ENCODE measurements at regions not wholly inside any gene's neighbourhood (a gene's known extent, or its start where the extent isn't known, plus 50 kb on each side); places are given as distances from the start of the nearest gene placed in this dataset.

GRCh38 chr2:140091926-140092325 lies 1311.7 kb upstream of the NXPH2 start:
- H3K4me1 Mint-ChIP-seq = no peaks in the 10 kb centered on the region
- no peak overlapping the region for H3K23ac ChIP-seq (ENCODE audit: insufficient read length, low read depth, low read length)
- H3K79me1 ChIP-seq (ENCODE audit: insufficient read depth, low read depth, low read length, poor library complexity, severe bottlenecking) = no peaks in the 10 kb centered on the region
- no peaks in the 10 kb centered on the region for H3K27me3 Mint-ChIP-seq (ENCODE audit: low read depth)
- no peak overlapping the region for H2AFZ ChIP-seq (ENCODE audit: low read length)
- H3K23me2 ChIP-seq (ENCODE audit: insufficient read length, low read depth, low read length, poor library complexity, severe bottlenecking) = no peaks in the 10 kb centered on the region
- no peak overlapping the region for H2AK5ac ChIP-seq (ENCODE audit: insufficient read length, low read length)
- no peak overlapping the region for H3K56ac ChIP-seq (ENCODE audit: insufficient read length, low read depth, low read length)
- no peak overlapping the region for H3K9ac ChIP-seq (ENCODE audit: extremely low read depth, insufficient read length, low read length)
- no peak overlapping the region for H4K5ac ChIP-seq (ENCODE audit: insufficient read length, low read depth, low read length)
- H3K36me3 Mint-ChIP-seq (ENCODE audit: insufficient read depth in 1 of 3, low read depth in 3 of 3) = no peaks in the 10 kb centered on the region
- no peak overlapping the region for H3K27ac Mint-ChIP-seq
- no peak overlapping the region for H4K91ac ChIP-seq (ENCODE audit: insufficient read length, low read depth, low read length)
- H2BK5ac ChIP-seq (ENCODE audit: insufficient read length, low read length) = no peak overlapping the region
- no peak overlapping the region for H3K18ac ChIP-seq (ENCODE audit: insufficient read length, low read depth, low read length)
- DNase-seq = no peak
- no peak overlapping the region for H2BK20ac ChIP-seq (ENCODE audit: low read depth, low read length, poor library complexity, severe bottlenecking)
- WGBS (ENCODE audit: extremely low coverage, insufficient read length, low lambda C conversion rate) = no CpG with 5 or more reads among the region's 1 CpG
- no peak overlapping the region for H3K27ac ChIP-seq (ENCODE audit: insufficient read length, low read depth, low read length)
- no peak overlapping the region for H3K4me3 Mint-ChIP-seq
- no peak overlapping the region for H2BK120ac ChIP-seq (ENCODE audit: low read depth, low read length, poor library complexity, severe bottlenecking)
- TF ChIP-seq, protein P1, sequence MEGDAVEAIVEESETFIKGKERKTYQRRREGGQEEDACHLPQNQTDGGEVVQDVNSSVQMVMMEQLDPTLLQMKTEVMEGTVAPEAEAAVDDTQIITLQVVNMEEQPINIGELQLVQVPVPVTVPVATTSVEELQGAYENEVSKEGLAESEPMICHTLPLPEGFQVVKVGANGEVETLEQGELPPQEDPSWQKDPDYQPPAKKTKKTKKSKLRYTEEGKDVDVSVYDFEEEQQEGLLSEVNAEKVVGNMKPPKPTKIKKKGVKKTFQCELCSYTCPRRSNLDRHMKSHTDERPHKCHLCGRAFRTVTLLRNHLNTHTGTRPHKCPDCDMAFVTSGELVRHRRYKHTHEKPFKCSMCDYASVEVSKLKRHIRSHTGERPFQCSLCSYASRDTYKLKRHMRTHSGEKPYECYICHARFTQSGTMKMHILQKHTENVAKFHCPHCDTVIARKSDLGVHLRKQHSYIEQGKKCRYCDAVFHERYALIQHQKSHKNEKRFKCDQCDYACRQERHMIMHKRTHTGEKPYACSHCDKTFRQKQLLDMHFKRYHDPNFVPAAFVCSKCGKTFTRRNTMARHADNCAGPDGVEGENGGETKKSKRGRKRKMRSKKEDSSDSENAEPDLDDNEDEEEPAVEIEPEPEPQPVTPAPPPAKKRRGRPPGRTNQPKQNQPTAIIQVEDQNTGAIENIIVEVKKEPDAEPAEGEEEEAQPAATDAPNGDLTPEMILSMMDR (conservative IDR thresholded peaks at IDR 0.05) = no peak
- no peaks in the 10 kb centered on the region for H3K9me3 ChIP-seq (ENCODE audit: control insufficient read depth, low read depth, low read length)
- H3K4ac ChIP-seq (ENCODE audit: low read depth, low read length) = no peak overlapping the region
- H4K20me1 ChIP-seq (ENCODE audit: control insufficient read depth, insufficient read depth, insufficient read length) = no peaks in the 10 kb centered on the region
- H3K27me3 ChIP-seq (ENCODE audit: insufficient read depth, low read length) = no peaks in the 10 kb centered on the region
- no peak overlapping the region for H2BK15ac ChIP-seq (ENCODE audit: low read depth, low read length)
- H2BK12ac ChIP-seq (ENCODE audit: insufficient read length, low read depth, low read length) = no peak overlapping the region
- no peaks in the 10 kb centered on the region for H3K4me1 ChIP-seq (ENCODE audit: insufficient read depth, low read length)
- H3T11ph ChIP-seq (ENCODE audit: low read length) = no peak overlapping the region
- no peaks in the 10 kb centered on the region for H3K9me3 Mint-ChIP-seq
- no peak overlapping the region for H4K8ac ChIP-seq (replicated peaks; ENCODE audit: insufficient read length, low read depth, low read length)
- no peak overlapping the region for H3K4me2 ChIP-seq (ENCODE audit: insufficient read depth, insufficient read length, low read length)
- H3K14ac ChIP-seq (ENCODE audit: insufficient read depth, low read length) = no peak overlapping the region
- H3K79me2 ChIP-seq (ENCODE audit: insufficient read depth, low read length) = no peaks in the 10 kb centered on the region
